H1 (cell line): ENCODE measurements at regions not wholly inside any gene's neighbourhood (a gene's known extent, or its start where the extent isn't known, plus 50 kb on each side); places are given as distances from the start of the nearest gene placed in this dataset.

ENCODE experiments used
- CTCF ChIA-PET: fragments of 300-600 bp; sonication (Branson Sonifier 250); formaldehyde crosslinking; loops from one replicate; lab custom pipeline; 2021; ENCODE audit not compliant: partially characterized antibody; lab: Charles Lee
- POLR2A ChIA-PET: fragments of 300-600 bp; sonication (Branson Sonifier 250); formaldehyde crosslinking; loops from one replicate; lab custom pipeline; 2021; ENCODE audit warnings: inconsistent platforms; ENCODE audit not compliant: partially characterized antibody; lab: Charles Lee
- DNase-seq, 2 experiments: peaks; one replicate each; pipeline versions ENCODE4 v3.0.0 to v3.0.0-alpha.2; 2010 to 2022; ENCODE audit warnings: low spot score in 2 of 2, low read depth in 1 of 2, mixed read lengths in 1 of 2
- FAIRE-seq: peaks from 2 replicates; lab custom pipeline; 2011; peaks lifted over from hg19 to GRCh38; lab: Jason Lieb, UNC
- H2AFZ ChIP-seq: 2 replicates; pipeline ENCODE4 v1.8.1; 2012; ENCODE audit warnings: low read length, inconsistent platforms
- H2AK5ac ChIP-seq: 2 replicates; pipeline ENCODE4 v1.6.1; 2013; ENCODE audit warnings: low read depth, low read length
- H2BK120ac ChIP-seq: replicated peaks from 2 replicates; pipeline ENCODE3; 2013; ENCODE audit warnings: low read depth, low read length, inconsistent platforms
- H2BK12ac ChIP-seq: 2 replicates; pipeline ENCODE4 v1.6.1; 2013; ENCODE audit warnings: low read depth, low read length
- H2BK15ac ChIP-seq: 2 replicates; pipeline ENCODE4 v1.6.1; 2013; ENCODE audit warnings: low read length
- H2BK20ac ChIP-seq: 2 replicates; pipeline ENCODE4 v1.6.1; 2013; ENCODE audit warnings: low read length
- H2BK5ac ChIP-seq: 2 replicates; pipeline ENCODE4 v1.6.1; 2013; ENCODE audit warnings: low read depth, low read length
- H3K14ac ChIP-seq: 2 replicates; pipeline ENCODE4 v1.6.1; 2013; ENCODE audit warnings: inconsistent platforms; ENCODE audit not compliant: insufficient read length
- H3K18ac ChIP-seq: 2 replicates; pipeline ENCODE4 v1.6.1; 2013; ENCODE audit warnings: low read length; ENCODE audit errors: extremely low read depth
- H3K23ac ChIP-seq: 2 replicates; pipeline ENCODE4 v1.6.1; 2013; ENCODE audit warnings: inconsistent platforms; ENCODE audit not compliant: insufficient read length
- H3K23me2 ChIP-seq: 2 replicates; pipeline ENCODE4 v1.6.1; 2013; ENCODE audit warnings: low read depth, low read length
- H3K27ac ChIP-seq: 2 replicates; pipeline ENCODE4 v1.6.1; 2011; ENCODE audit warnings: low read depth, low read length, inconsistent platforms
- H3K27me3 ChIP-seq, 4 experiments: replicated peaks in 1 of 4; 1 replicate in 1 of 4; 2 replicates in 3 of 4; pipeline versions ENCODE4 v1.6.1 to v1.8.1; 2011 to 2013; ENCODE audit warnings: low read length in 3 of 4, mild to moderate bottlenecking in 3 of 4, inconsistent platforms in 2 of 4, mixed read lengths in 2 of 4, moderate library complexity in 1 of 4; ENCODE audit not compliant: control insufficient read depth in 3 of 4, insufficient read depth in 3 of 4; ENCODE audit errors: extremely low read depth in 1 of 4
- H3K36me3 ChIP-seq, 4 experiments: 2 replicates each; pipeline versions ENCODE4 v1.6.1 to v1.8.1; 2011 to 2013; ENCODE audit warnings: mild to moderate bottlenecking in 4 of 4, low read length in 3 of 4, moderate library complexity in 2 of 4, control low read depth in 1 of 4, inconsistent platforms in 1 of 4; ENCODE audit not compliant: insufficient read depth in 4 of 4, control insufficient read depth in 2 of 4
- H3K4ac ChIP-seq: replicated peaks from 2 replicates; pipeline ENCODE3; 2013; ENCODE audit warnings: low read length, low read depth, mixed read lengths, inconsistent platforms; ENCODE audit not compliant: insufficient read length
- H3K4me1 ChIP-seq, 4 experiments: replicated peaks in 1 of 4; 1 replicate in 1 of 4; 2 replicates in 3 of 4; pipeline versions ENCODE4 v1.6.1 to v1.8.1; 2011 to 2013; ENCODE audit warnings: low read length in 3 of 4, inconsistent platforms in 2 of 4, mixed read lengths in 1 of 4; ENCODE audit not compliant: insufficient read depth in 4 of 4, control insufficient read depth in 3 of 4
- H3K4me2 ChIP-seq, 2 experiments: 2 replicates each; pipeline versions ENCODE4 v1.6.1 to v1.8.1; 2011 to 2013; ENCODE audit warnings: low read depth in 2 of 2, low read length in 2 of 2, control low read depth in 1 of 2, inconsistent platforms in 1 of 2, mild to moderate bottlenecking in 1 of 2; ENCODE audit not compliant: insufficient read depth in 1 of 2
- H3K4me3 ChIP-seq, 4 experiments: fragments of 200-600, 300-600 bp in 1 of 4; sonication (generic), shearing (Covaris generic), sonication (Bioruptor Twin) in 1 of 4; 2 replicates each; pipeline versions ENCODE4 v1.5.1 to v1.8.1; 2011 to 2016; ENCODE audit warnings: low read length in 4 of 4, low read depth in 3 of 4, control low read depth in 2 of 4, inconsistent platforms in 2 of 4, mild to moderate bottlenecking in 2 of 4, mixed read lengths in 1 of 4, moderate library complexity in 1 of 4; ENCODE audit not compliant: insufficient read depth in 2 of 4; ENCODE audit errors: extremely low read depth in 1 of 4
- H3K56ac ChIP-seq: replicated peaks from 2 replicates; pipeline ENCODE3; 2013; ENCODE audit warnings: low read depth, mild to moderate bottlenecking, mixed read lengths, low read length, inconsistent platforms; ENCODE audit not compliant: insufficient read length
- H3K79me1 ChIP-seq: 2 replicates; pipeline ENCODE4 v1.6.1; 2013; ENCODE audit warnings: low read depth, low read length, control low read depth
- H3K79me2 ChIP-seq, 2 experiments: 2 replicates each; pipeline versions ENCODE4 v1.6.1 to v1.8.1; 2012 to 2013; ENCODE audit warnings: low read length in 2 of 2, mild to moderate bottlenecking in 2 of 2, inconsistent platforms in 1 of 2; ENCODE audit not compliant: insufficient read depth in 2 of 2, control insufficient read depth in 1 of 2
- H3K9ac ChIP-seq, 4 experiments: replicated peaks in 1 of 4; 1 replicate in 1 of 4; 2 replicates in 3 of 4; pipeline versions ENCODE4 v1.6.1 to v1.8.1; 2011 to 2013; ENCODE audit warnings: low read depth in 3 of 4, low read length in 3 of 4, control low read depth in 2 of 4, mild to moderate bottlenecking in 2 of 4, moderate library complexity in 2 of 4, inconsistent platforms in 1 of 4; ENCODE audit errors: extremely low read depth in 1 of 4
- H3K9me3 ChIP-seq, 2 experiments: 2 replicates each; pipeline versions ENCODE4 v1.6.1 to v1.8.1; 2012 to 2013; ENCODE audit warnings: mild to moderate bottlenecking in 2 of 2, moderate library complexity in 2 of 2, control low read depth in 1 of 2, inconsistent platforms in 1 of 2, low read depth in 1 of 2, low read length in 1 of 2, mixed read lengths in 1 of 2; ENCODE audit not compliant: insufficient read depth in 2 of 2
- H4K20me1 ChIP-seq, 2 experiments: replicated peaks in 1 of 2; 2 replicates each; pipeline versions ENCODE3 to v1.8.1; 2011 to 2013; ENCODE audit warnings: inconsistent platforms in 2 of 2, low read length in 2 of 2, mild to moderate bottlenecking in 1 of 2; ENCODE audit not compliant: insufficient read depth in 2 of 2, control insufficient read depth in 1 of 2
- H4K5ac ChIP-seq: 2 replicates; pipeline ENCODE4 v1.6.1; 2013; ENCODE audit warnings: low read length, low read depth, mixed read lengths, inconsistent platforms; ENCODE audit not compliant: insufficient read length
- H4K8ac ChIP-seq: 2 replicates; pipeline ENCODE4 v1.8.0; 2013; ENCODE audit warnings: mild to moderate bottlenecking, moderate library complexity, low read length, inconsistent platforms; ENCODE audit not compliant: insufficient read depth; ENCODE audit errors: extremely low read depth
- H4K91ac ChIP-seq: replicated peaks from 2 replicates; pipeline ENCODE3; 2013; ENCODE audit warnings: low read length, mixed read lengths, inconsistent platforms; ENCODE audit not compliant: insufficient read length
- ATF3 ChIP-seq: IDR thresholded peaks from 2 replicates; pipeline ENCODE4 v1.6.1; 2011; ENCODE audit warnings: low read depth, mild to moderate bottlenecking, low read length; ENCODE audit not compliant: insufficient read depth
- BACH1 ChIP-seq: IDR thresholded peaks from 2 replicates; pipeline ENCODE4 v1.6.1; 2012; ENCODE audit warnings: low read length, improper control_type of control experiment
- BCL11A ChIP-seq, 2 experiments: IDR thresholded peaks; one replicate each; pipeline ENCODE4 v1.6.1; 2011; ENCODE audit warnings: low read depth in 2 of 2, low read length in 2 of 2, mild to moderate bottlenecking in 2 of 2
- CTBP2 ChIP-seq: IDR thresholded peaks from 2 replicates; pipeline ENCODE4 v1.7.0; 2011; ENCODE audit warnings: borderline replicate concordance, mild to moderate bottlenecking, moderate library complexity, mixed read lengths, low read length; ENCODE audit not compliant: insufficient read depth, insufficient read length
- E2F6 ChIP-seq: IDR thresholded peaks from 2 replicates; pipeline ENCODE4 v1.6.1; 2012; ENCODE audit warnings: inconsistent platforms
- EGR1 ChIP-seq: IDR thresholded peaks from 2 replicates; pipeline ENCODE4 v1.6.1; 2011; ENCODE audit warnings: low read depth, low read length, borderline replicate concordance
- FOSL1 ChIP-seq: IDR thresholded peaks from 2 replicates; pipeline ENCODE4 v1.6.1; 2011; ENCODE audit warnings: mild to moderate bottlenecking, low read depth, low read length, moderate library complexity; ENCODE audit not compliant: insufficient read depth
- KDM1A ChIP-seq: fragments of 200-600, 300-600 bp; sonication (generic); IDR thresholded peaks from 2 replicates; pipeline ENCODE4 v1.7.1; 2016; ENCODE audit warnings: mild to moderate bottlenecking, low read length, borderline replicate concordance
- KDM5A ChIP-seq: fragments of 200-600 bp; IDR thresholded peaks from 2 replicates; pipeline ENCODE4 v1.7.1; 2012; ENCODE audit warnings: mild to moderate bottlenecking, low read length, inconsistent platforms, mixed read lengths
- NRF1 ChIP-seq: IDR thresholded peaks from 2 replicates; pipeline ENCODE4 v1.6.1; 2011; ENCODE audit warnings: mild to moderate bottlenecking, low read depth, low read length, improper control_type of control experiment
- RBBP5 ChIP-seq: IDR thresholded peaks from 2 replicates; pipeline ENCODE4 v1.7.1; 2012; ENCODE audit warnings: low read depth, mild to moderate bottlenecking, inconsistent platforms, low read length, moderate library complexity, borderline replicate concordance
- RNF2 ChIP-seq: fragments of 200-900, 300-1000 bp; sonication (generic); IDR thresholded peaks from 2 replicates; pipeline ENCODE4 v1.7.1; 2016; ENCODE audit warnings: borderline replicate concordance, low read depth, mild to moderate bottlenecking, antibody characterized with exemption, low read length; ENCODE audit not compliant: poor library complexity, severe bottlenecking; ENCODE audit errors: missing control alignments
- SP4 ChIP-seq: IDR thresholded peaks from 2 replicates; pipeline ENCODE4 v1.6.1; 2012; ENCODE audit warnings: low read length, inconsistent platforms
- SUZ12 ChIP-seq: fragments of 200-600 bp; sonication (generic); IDR thresholded peaks from 2 replicates; pipeline ENCODE4 v1.6.1; 2012; ENCODE audit warnings: mild to moderate bottlenecking, inconsistent platforms, low read length, moderate library complexity, mixed read lengths
- YY1 ChIP-seq: IDR thresholded peaks from 2 replicates; pipeline ENCODE4 v1.6.1; 2011; ENCODE audit warnings: low read depth, mild to moderate bottlenecking, low read length

- FAIRE-seq, result no peak
- Histone ChIP-seq H2BK20ac (no peak overlapping the region), H3K4ac (no peak overlapping the region), H3K27me3 (no peaks in the 10 kb centered on the region), H3K9me3 (no peaks in the 10 kb centered on the region), H4K8ac (no peak overlapping the region), H3K4me3 (no peak overlapping the region), H3K23me2 (no peaks in the 10 kb centered on the region; the same call in 1 of the 2 replicates), H3K56ac (no peak overlapping the region), H3K27ac (no peak overlapping the region), H3K4me1 (no peaks in the 10 kb centered on the region), H3K79me1 (no peaks in the 10 kb centered on the region), H4K20me1 (no peaks in the 10 kb centered on the region), H2AFZ (no peak overlapping the region), H3K9ac (no peak overlapping the region), H2BK15ac (no peak overlapping the region), H3K79me2 (no peaks in the 10 kb centered on the region), H3K14ac (no peak overlapping the region), H3K4me2 (no peak overlapping the region), H3K23ac (no peak overlapping the region), H2BK120ac (no peak overlapping the region), H3K18ac (no peak overlapping the region), H3K36me3 (no peaks in the 10 kb centered on the region), H2AK5ac (no peak overlapping the region), H2BK5ac (no peak overlapping the region), H4K91ac (no peak overlapping the region), H2BK12ac (no peak overlapping the region), H4K5ac (no peak overlapping the region)
- DNase-seq, result no peak
- CTCF ChIA-PET, result no interaction called here
- POLR2A ChIA-PET, result no interaction called here
- no peak for TF ChIP-seq NRF1
- no peak for TF ChIP-seq BCL11A (IDR thresholded peaks at IDR 0.05; ENCODE audit: low read depth in 2 of 2, low read length in 2 of 2)
- no peak for TF ChIP-seq RBBP5
- no peak for TF ChIP-seq CTBP2
- TF ChIP-seq SP4, result no peak
- no peak for TF ChIP-seq SUZ12
- TF ChIP-seq KDM1A, result no peak
- TF ChIP-seq KDM5A, result no peak
- no peak for TF ChIP-seq EGR1
- no peak for TF ChIP-seq FOSL1
- TF ChIP-seq ATF3, result no peak
- no peak for TF ChIP-seq RNF2
- no peak for TF ChIP-seq YY1
- no peak for TF ChIP-seq BACH1
- TF ChIP-seq E2F6, result no peak
Measured at GRCh38 chr4:129543299-129543698, 447.3 kb downstream of the C4orf33 start.
